HG03280 (cell line): ENCODE measurements at regions not wholly inside any gene's neighbourhood (a gene's known extent, or its start where the extent isn't known, plus 50 kb on each side); places are given as distances from the start of the nearest gene placed in this dataset.
A peak's percentile ranks its signal among the peaks of the same experiment; 100 is the strongest.

ENCODE experiments used
- ATAC-seq: cut with Tn5 transposase; IDR thresholded peaks from one replicate; pipeline ENCODE4 v1.9.1; 2021; ENCODE audit warnings: mild to moderate bottlenecking, moderate library complexity; ENCODE audit not compliant: unreplicated experiment

GRCh38 chr20:6575912-6576401 is 191.5 kb upstream of the BMP2 start:
- ATAC-seq, result peak; percentile 57

- ATAC-seq, result no peak
Observed at GRCh38 chr20:6566821-6567220, 200.7 kb upstream of the BMP2 start.

GRCh38 chr20:6562111-6562510 is 205.4 kb upstream of the BMP2 start:
- ATAC-seq, result no peak

- no peak for ATAC-seq
Observed at GRCh38 chr20:6560978-6561377, 206.5 kb upstream of the BMP2 start.

GRCh38 chr20:6559791-6560190 is 207.7 kb upstream of the BMP2 start:
- no peak for ATAC-seq

- ATAC-seq, result no peak
Observed at GRCh38 chr20:6558341-6558740, 209.1 kb upstream of the BMP2 start.

- ATAC-seq, result no peak
Observed at GRCh38 chr20:6533761-6534479, 233.6 kb upstream of the BMP2 start.

- no peak for ATAC-seq
Observed at GRCh38 chr20:6533351-6533750, 234.1 kb upstream of the BMP2 start.

- no peak for ATAC-seq
Observed at GRCh38 chr20:6530779-6531315, 236.6 kb upstream of the BMP2 start.

- no peak for ATAC-seq
Observed at GRCh38 chr20:6530254-6530653, 237.2 kb upstream of the BMP2 start.

- ATAC-seq, result no peak
Observed at GRCh38 chr20:6525447-6526303, 241.8 kb upstream of the BMP2 start.

GRCh38 chr20:6524305-6524704 is 243.2 kb upstream of the BMP2 start:
- ATAC-seq, result no peak

- no peak for ATAC-seq
Observed at GRCh38 chr20:6519556-6519955, 247.9 kb upstream of the BMP2 start.

GRCh38 chr20:6515261-6515660 is 252.2 kb upstream of the BMP2 start:
- ATAC-seq, result no peak

- ATAC-seq, result no peak
Observed at GRCh38 chr20:6513599-6513998, 253.9 kb upstream of the BMP2 start.

GRCh38 chr20:6509374-6509773 is 258.1 kb upstream of the BMP2 start:
- no peak for ATAC-seq

- ATAC-seq, result no peak
Observed at GRCh38 chr20:6506906-6507305, 260.6 kb upstream of the BMP2 start.

- ATAC-seq, result no peak
Observed at GRCh38 chr20:6504826-6505225, 262.7 kb upstream of the BMP2 start.

- ATAC-seq, result no peak
Observed at GRCh38 chr20:6504179-6504578, 263.3 kb upstream of the BMP2 start.

GRCh38 chr20:6502999-6503398 is 264.5 kb upstream of the BMP2 start:
- ATAC-seq, result no peak

GRCh38 chr20:6502219-6502618 is 265.3 kb upstream of the BMP2 start:
- ATAC-seq, result no peak

- ATAC-seq, result no peak
Observed at GRCh38 chr20:6501061-6501460, 266.4 kb upstream of the BMP2 start.
